Esophagus muscularis mucosa (tissue), 3 donors: ENCODE measurements at regions not wholly inside any gene's neighbourhood (a gene's known extent, or its start where the extent isn't known, plus 50 kb on each side); places are given as distances from the start of the nearest gene placed in this dataset.

Experiments used
- CTCF ChIP-seq, 3 experiments: fragments of 200-600 bp in 2 of 3; fragments of 450-650 bp in 1 of 3; sonication (generic) in 2 of 3; IDR thresholded peaks; one replicate each; pipeline ENCODE4 v1.5.1; 2017 to 2019; ENCODE audit warnings: antibody characterized with exemption in 3 of 3, mild to moderate bottlenecking in 2 of 3, moderate library complexity in 1 of 3
- POLR2A ChIP-seq: fragments of 450-650 bp; IDR thresholded peaks from one replicate; pipeline ENCODE4 v1.6.1; 2017; ENCODE audit warnings: antibody characterized with exemption, moderate library complexity, mild to moderate bottlenecking, low read depth
- POLR2AphosphoS5 ChIP-seq, 2 donors: sonication (generic); formaldehyde crosslinking; IDR thresholded peaks; one replicate each; pipeline ENCODE4 v1.6.1; 2017; ENCODE audit warnings: antibody characterized with exemption in 2 of 2

- TF ChIP-seq CTCF (IDR thresholded peaks at IDR 0.05) = no peak
- no peak for TF ChIP-seq POLR2A
- TF ChIP-seq POLR2AphosphoS5 (IDR thresholded peaks at IDR 0.05) = no peak
Observed at GRCh38 chr13:37482331-37482730, 116.2 kb downstream of the POSTN start.
